HEK293 (cell line): ENCODE measurements at regions not wholly inside any gene's neighbourhood (a gene's known extent, or its start where the extent isn't known, plus 50 kb on each side); places are given as distances from the start of the nearest gene placed in this dataset.

Source experiments
- CTCF ChIA-PET: fragments of 350-600 bp; formaldehyde crosslinking; extraction: SDS; loops from one replicate; lab custom pipeline; 2021; ENCODE audit warnings: antibody characterized with exemption; lab: Yijun Ruan, JAX
- POLR2A ChIA-PET: fragments of 300-600 bp; formaldehyde crosslinking; extraction: SDS; loops from one replicate; lab custom pipeline; 2020; ENCODE audit warnings: antibody characterized with exemption, inconsistent platforms; lab: Yijun Ruan, JAX
- H3K27ac ChIP-seq: fragments of 200-500 bp; sonication (Bioruptor generic); 2 replicates; pipeline ENCODE4 v1.5.1; 2014; ENCODE audit warnings: low read depth, low read length, control low read depth, inconsistent platforms; ENCODE audit errors: extremely low read depth
- H3K36me3 ChIP-seq, 2 experiments: fragments of 200-500 bp in 1 of 2; sonication (Bioruptor generic) in 1 of 2; 1 replicate in 1 of 2; 2 replicates in 1 of 2; pipeline ENCODE4 v1.5.1; 2014 to 2017; ENCODE audit warnings: inconsistent platforms in 2 of 2, low read length in 2 of 2; ENCODE audit not compliant: control insufficient read depth in 2 of 2, insufficient read depth in 1 of 2
- H3K4me1 ChIP-seq: fragments of 200-500 bp; sonication (Bioruptor generic); 2 replicates; pipeline ENCODE4 v1.5.1; 2014; ENCODE audit warnings: mild to moderate bottlenecking, low read length, inconsistent platforms; ENCODE audit not compliant: control insufficient read depth, insufficient read depth
- H3K4me3 ChIP-seq: 2 replicates; pipeline ENCODE4 v1.5.1; 2011; ENCODE audit warnings: low read depth, mild to moderate bottlenecking, control low read depth, low read length, moderate library complexity
- H3K9me3 ChIP-seq: fragments of 200-500 bp; sonication (Bioruptor generic); 2 replicates; pipeline ENCODE4 v1.5.1; 2014; ENCODE audit warnings: low read depth, low read length, inconsistent platforms; ENCODE audit not compliant: control insufficient read depth, insufficient read depth
- KLF9 ChIP-seq: fragments of 450-650 bp; formaldehyde crosslinking; IDR thresholded peaks from 2 replicates; pipeline ENCODE4 v1.5.1; 2016; ENCODE audit warnings: missing biosample characterization, missing genetic modification characterization, low read depth
- OSR2 ChIP-seq: fragments of 450-650 bp; formaldehyde crosslinking; IDR thresholded peaks from 2 replicates; pipeline ENCODE4 v1.5.1; 2016; ENCODE audit warnings: missing biosample characterization, missing genetic modification characterization
- SCRT1 ChIP-seq: fragments of 450-650 bp; formaldehyde crosslinking; IDR thresholded peaks from 2 replicates; pipeline ENCODE4 v1.5.1; 2016; ENCODE audit warnings: missing biosample characterization, missing genetic modification characterization, borderline replicate concordance
- ZBTB7A ChIP-seq: fragments of 450-650 bp; formaldehyde crosslinking; IDR thresholded peaks from 2 replicates; pipeline ENCODE4 v1.5.1; 2016; ENCODE audit warnings: low read depth, missing biosample characterization, missing genetic modification characterization
- ZEB2 ChIP-seq: fragments of 450-650 bp; formaldehyde crosslinking; IDR thresholded peaks from 2 replicates; pipeline ENCODE4 v1.5.1; 2016; ENCODE audit warnings: missing biosample characterization, missing genetic modification characterization
- ZFP69B ChIP-seq: fragments of 450-650 bp; formaldehyde crosslinking; IDR thresholded peaks from 2 replicates; pipeline ENCODE4 v1.5.1; 2016; ENCODE audit warnings: missing biosample characterization, missing genetic modification characterization
- ZNF155 ChIP-seq: fragments of 450-650 bp; formaldehyde crosslinking; IDR thresholded peaks from 2 replicates; pipeline ENCODE4 v1.5.1; 2016; ENCODE audit warnings: missing biosample characterization, missing genetic modification characterization
- ZNF169 ChIP-seq: fragments of 450-650 bp; formaldehyde crosslinking; IDR thresholded peaks from 2 replicates; pipeline ENCODE4 v1.5.1; 2016; ENCODE audit warnings: missing biosample characterization, missing genetic modification characterization
- ZNF19 ChIP-seq: fragments of 450-650 bp; formaldehyde crosslinking; IDR thresholded peaks from 2 replicates; pipeline ENCODE4; 2016; ENCODE audit warnings: missing biosample characterization, missing genetic modification characterization, low read depth
- ZNF24 ChIP-seq: fragments of 450-650 bp; formaldehyde crosslinking; IDR thresholded peaks from 2 replicates; pipeline ENCODE4 v1.5.1; 2016; ENCODE audit warnings: missing biosample characterization, missing genetic modification characterization
- ZNF354C ChIP-seq: fragments of 450-650 bp; formaldehyde crosslinking; IDR thresholded peaks from 2 replicates; pipeline ENCODE4 v1.5.1; 2016; ENCODE audit warnings: missing biosample characterization, missing genetic modification characterization, low read depth, borderline replicate concordance
- ZNF560 ChIP-seq: fragments of 450-650 bp; formaldehyde crosslinking; IDR thresholded peaks from 2 replicates; pipeline ENCODE4 v1.5.1; 2017; ENCODE audit warnings: missing biosample characterization, missing genetic modification characterization, borderline replicate concordance
- ZNF610 ChIP-seq: fragments of 450-650 bp; formaldehyde crosslinking; IDR thresholded peaks from 2 replicates; pipeline ENCODE4 v1.5.1; 2016; ENCODE audit warnings: missing biosample characterization, missing genetic modification characterization, borderline replicate concordance
- ZNF701 ChIP-seq: fragments of 450-650 bp; formaldehyde crosslinking; IDR thresholded peaks from 2 replicates; pipeline ENCODE4 v1.5.1; 2016; ENCODE audit warnings: missing biosample characterization, missing genetic modification characterization
- TF ChIP-seq, protein P1 (sequence below): fragments of 450-650 bp; formaldehyde crosslinking; IDR thresholded peaks from 2 replicates; pipeline ENCODE4 v1.5.1; 2016; ENCODE audit warnings: missing biosample characterization, missing genetic modification characterization
- TF ChIP-seq, protein P2 (sequence below): fragments of 450-650 bp; formaldehyde crosslinking; IDR thresholded peaks from 2 replicates; pipeline ENCODE4 v1.5.1; 2016; ENCODE audit warnings: missing biosample characterization, missing genetic modification characterization
- TF ChIP-seq, protein P3 (sequence below): fragments of 450-650 bp; formaldehyde crosslinking; IDR thresholded peaks from 2 replicates; pipeline ENCODE4 v1.5.1; 2017; ENCODE audit warnings: missing biosample characterization, missing genetic modification characterization
- TF ChIP-seq, protein P4 (sequence below): fragments of 450-650 bp; formaldehyde crosslinking; IDR thresholded peaks from 2 replicates; pipeline ENCODE4 v1.5.1; 2016; ENCODE audit warnings: missing biosample characterization, missing genetic modification characterization
- TF ChIP-seq, protein P5 (sequence below): fragments of 450-650 bp; formaldehyde crosslinking; IDR thresholded peaks from 2 replicates; pipeline ENCODE4 v1.5.1; 2016; ENCODE audit warnings: missing biosample characterization, missing genetic modification characterization
- TF ChIP-seq, protein P6 (sequence below): fragments of 450-650 bp; formaldehyde crosslinking; IDR thresholded peaks from 2 replicates; pipeline ENCODE4 v1.5.1; 2016; ENCODE audit warnings: missing biosample characterization, missing genetic modification characterization

DNA sequence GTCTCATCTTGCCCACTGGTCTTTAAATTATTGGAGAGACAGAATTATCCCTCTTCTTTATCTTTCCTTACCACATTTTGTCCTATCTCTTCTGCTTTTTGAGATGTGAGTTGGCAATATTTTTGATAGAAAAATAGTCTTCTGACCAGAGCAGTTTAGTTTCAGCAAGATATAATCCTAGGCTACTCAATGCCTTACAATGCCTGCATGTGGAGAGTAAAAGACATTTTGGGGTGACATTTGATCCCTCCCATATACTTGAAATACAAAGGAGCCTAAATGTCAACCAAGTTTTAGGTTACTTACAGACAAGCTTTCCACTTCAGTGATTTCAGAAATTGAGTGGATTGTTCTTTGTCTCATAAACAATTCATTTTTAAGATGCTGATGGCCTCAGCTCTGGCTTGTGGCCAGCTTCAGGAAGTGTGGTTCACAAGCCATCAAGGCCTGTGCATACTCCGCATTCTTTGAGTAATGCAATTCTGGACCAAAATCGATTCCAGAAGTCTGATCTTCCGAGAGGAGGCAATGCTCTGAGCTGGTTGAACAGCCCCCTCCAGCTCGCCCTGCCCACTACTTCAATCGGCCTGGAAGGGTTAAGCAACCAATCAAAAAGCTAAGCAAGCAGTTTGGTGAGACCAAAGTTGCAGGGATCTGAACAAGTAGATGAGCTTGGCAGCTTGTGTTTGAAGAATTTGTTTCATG, 274.4 kb downstream of the BLID start:
- POLR2A ChIA-PET, result no interaction called here
- TF ChIP-seq, protein P1, sequence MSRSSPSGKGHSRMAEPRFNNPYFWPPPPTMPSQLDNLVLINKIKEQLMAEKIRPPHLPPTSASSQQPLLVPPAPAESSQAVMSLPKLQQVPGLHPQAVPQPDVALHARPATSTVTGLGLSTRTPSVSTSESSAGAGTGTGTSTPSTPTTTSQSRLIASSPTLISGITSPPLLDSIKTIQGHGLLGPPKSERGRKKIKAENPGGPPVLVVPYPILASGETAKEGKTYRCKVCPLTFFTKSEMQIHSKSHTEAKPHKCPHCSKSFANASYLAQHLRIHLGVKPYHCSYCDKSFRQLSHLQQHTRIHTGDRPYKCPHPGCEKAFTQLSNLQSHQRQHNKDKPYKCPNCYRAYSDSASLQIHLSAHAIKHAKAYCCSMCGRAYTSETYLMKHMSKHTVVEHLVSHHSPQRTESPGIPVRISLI (tag by site-specific recombination), result no peak
- TF ChIP-seq, all 188 proteins: peak for 0
- CTCF ChIA-PET, result interaction anchor here (0.7 kb wide), 1 partner anchor 292 kb away, joined by 3 read pairs; no protein-coding TSS in a partner anchor
- Histone ChIP-seq H3K27ac (no peak overlapping the region), H3K4me1 (no peaks in the 10 kb centered on the region), H3K4me3 (no peak overlapping the region), H3K36me3 (no peaks in the 10 kb centered on the region), H3K9me3 (no peaks in the 10 kb centered on the region)

DNA sequence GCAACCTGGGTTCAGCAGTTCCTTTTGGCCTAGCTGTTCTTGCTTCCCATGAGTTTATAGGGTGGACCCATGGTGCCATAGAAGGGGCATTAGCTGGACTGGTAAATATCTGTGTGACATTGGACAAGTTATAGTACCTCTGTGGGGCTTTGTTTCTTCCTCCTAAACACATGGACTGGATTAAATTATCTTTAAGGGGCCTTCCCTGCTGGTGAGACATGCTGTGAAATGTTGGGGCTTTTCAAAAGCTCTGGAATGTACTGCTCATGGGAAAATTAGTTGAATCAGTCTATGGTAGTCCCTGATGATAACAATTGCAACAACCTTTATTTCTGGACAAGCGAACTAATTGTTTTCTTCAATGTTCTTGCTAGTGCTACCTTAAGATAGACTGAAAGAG, 276.2 kb downstream of the BLID start:
- TF ChIP-seq ZNF354C (tag by site-specific recombination) (no peak), ZNF155 (tag by site-specific recombination) (no peak), ZFP69B (tag by site-specific recombination) (no peak), OSR2 (tag by site-specific recombination) (no peak), ZNF701 (no peak), ZEB2 (no peak), ZNF169 (tag by site-specific recombination) (no peak), ZNF610 (no peak), SCRT1 (tag by site-specific recombination) (no peak)
- TF ChIP-seq, protein P2, sequence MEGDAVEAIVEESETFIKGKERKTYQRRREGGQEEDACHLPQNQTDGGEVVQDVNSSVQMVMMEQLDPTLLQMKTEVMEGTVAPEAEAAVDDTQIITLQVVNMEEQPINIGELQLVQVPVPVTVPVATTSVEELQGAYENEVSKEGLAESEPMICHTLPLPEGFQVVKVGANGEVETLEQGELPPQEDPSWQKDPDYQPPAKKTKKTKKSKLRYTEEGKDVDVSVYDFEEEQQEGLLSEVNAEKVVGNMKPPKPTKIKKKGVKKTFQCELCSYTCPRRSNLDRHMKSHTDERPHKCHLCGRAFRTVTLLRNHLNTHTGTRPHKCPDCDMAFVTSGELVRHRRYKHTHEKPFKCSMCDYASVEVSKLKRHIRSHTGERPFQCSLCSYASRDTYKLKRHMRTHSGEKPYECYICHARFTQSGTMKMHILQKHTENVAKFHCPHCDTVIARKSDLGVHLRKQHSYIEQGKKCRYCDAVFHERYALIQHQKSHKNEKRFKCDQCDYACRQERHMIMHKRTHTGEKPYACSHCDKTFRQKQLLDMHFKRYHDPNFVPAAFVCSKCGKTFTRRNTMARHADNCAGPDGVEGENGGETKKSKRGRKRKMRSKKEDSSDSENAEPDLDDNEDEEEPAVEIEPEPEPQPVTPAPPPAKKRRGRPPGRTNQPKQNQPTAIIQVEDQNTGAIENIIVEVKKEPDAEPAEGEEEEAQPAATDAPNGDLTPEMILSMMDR (tag by site-specific recombination), result no peak
- TF ChIP-seq, protein P3, sequence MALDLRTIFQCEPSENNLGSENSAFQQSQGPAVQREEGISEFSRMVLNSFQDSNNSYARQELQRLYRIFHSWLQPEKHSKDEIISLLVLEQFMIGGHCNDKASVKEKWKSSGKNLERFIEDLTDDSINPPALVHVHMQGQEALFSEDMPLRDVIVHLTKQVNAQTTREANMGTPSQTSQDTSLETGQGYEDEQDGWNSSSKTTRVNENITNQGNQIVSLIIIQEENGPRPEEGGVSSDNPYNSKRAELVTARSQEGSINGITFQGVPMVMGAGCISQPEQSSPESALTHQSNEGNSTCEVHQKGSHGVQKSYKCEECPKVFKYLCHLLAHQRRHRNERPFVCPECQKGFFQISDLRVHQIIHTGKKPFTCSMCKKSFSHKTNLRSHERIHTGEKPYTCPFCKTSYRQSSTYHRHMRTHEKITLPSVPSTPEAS (tag by site-specific recombination), result no peak
- TF ChIP-seq, protein P4, sequence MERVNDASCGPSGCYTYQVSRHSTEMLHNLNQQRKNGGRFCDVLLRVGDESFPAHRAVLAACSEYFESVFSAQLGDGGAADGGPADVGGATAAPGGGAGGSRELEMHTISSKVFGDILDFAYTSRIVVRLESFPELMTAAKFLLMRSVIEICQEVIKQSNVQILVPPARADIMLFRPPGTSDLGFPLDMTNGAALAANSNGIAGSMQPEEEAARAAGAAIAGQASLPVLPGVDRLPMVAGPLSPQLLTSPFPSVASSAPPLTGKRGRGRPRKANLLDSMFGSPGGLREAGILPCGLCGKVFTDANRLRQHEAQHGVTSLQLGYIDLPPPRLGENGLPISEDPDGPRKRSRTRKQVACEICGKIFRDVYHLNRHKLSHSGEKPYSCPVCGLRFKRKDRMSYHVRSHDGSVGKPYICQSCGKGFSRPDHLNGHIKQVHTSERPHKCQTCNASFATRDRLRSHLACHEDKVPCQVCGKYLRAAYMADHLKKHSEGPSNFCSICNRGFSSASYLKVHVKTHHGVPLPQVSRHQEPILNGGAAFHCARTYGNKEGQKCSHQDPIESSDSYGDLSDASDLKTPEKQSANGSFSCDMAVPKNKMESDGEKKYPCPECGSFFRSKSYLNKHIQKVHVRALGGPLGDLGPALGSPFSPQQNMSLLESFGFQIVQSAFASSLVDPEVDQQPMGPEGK (tag by site-specific recombination), result no peak
- H3K36me3 ChIP-seq, result no peaks in the 10 kb centered on the region
- H3K27ac ChIP-seq, result no peak overlapping the region
- ChIA-PET POLR2A (no interaction called here), CTCF (interaction anchor here (0.6 kb wide), 1 partner anchor 138 kb away, joined by 3 read pairs; no protein-coding TSS in a partner anchor)
- H3K4me1 ChIP-seq, result no peaks in the 10 kb centered on the region
- no peak overlapping the region for H3K4me3 ChIP-seq
- H3K9me3 ChIP-seq, result no peaks in the 10 kb centered on the region

DNA sequence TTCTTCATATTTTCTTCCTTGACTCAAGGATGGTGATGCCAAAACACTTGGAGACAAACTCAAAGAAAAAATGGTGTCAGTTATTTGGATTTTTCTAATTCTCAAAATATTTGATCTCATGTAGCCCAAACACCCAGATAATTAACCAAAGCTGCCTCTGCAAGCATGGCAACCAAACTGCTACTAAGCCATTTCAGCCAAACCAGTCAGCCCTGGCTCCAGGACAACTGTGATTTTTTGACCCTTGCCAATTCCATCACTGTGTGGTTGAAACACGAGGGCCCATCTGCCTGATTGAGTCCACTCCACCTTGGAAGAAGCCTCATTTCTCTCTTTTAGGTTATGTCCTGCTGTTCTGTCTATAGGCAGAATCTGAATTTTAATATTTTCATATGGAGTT, 277.4 kb downstream of the BLID start:
- POLR2A ChIA-PET, result no interaction called here
- no peaks in the 10 kb centered on the region for H3K9me3 ChIP-seq
- H3K4me3 ChIP-seq, result no peak overlapping the region
- CTCF ChIA-PET, result no interaction called here
- H3K4me1 ChIP-seq, result no peaks in the 10 kb centered on the region
- H3K27ac ChIP-seq, result no peak overlapping the region
- H3K36me3 ChIP-seq, result no peaks in the 10 kb centered on the region
- TF ChIP-seq KLF9 (tag by site-specific recombination) (no peak), ZNF19 (tag by site-specific recombination) (no peak), ZNF24 (tag by site-specific recombination) (no peak), ZNF560 (no peak), ZBTB7A (no peak)
- TF ChIP-seq, protein P5, sequence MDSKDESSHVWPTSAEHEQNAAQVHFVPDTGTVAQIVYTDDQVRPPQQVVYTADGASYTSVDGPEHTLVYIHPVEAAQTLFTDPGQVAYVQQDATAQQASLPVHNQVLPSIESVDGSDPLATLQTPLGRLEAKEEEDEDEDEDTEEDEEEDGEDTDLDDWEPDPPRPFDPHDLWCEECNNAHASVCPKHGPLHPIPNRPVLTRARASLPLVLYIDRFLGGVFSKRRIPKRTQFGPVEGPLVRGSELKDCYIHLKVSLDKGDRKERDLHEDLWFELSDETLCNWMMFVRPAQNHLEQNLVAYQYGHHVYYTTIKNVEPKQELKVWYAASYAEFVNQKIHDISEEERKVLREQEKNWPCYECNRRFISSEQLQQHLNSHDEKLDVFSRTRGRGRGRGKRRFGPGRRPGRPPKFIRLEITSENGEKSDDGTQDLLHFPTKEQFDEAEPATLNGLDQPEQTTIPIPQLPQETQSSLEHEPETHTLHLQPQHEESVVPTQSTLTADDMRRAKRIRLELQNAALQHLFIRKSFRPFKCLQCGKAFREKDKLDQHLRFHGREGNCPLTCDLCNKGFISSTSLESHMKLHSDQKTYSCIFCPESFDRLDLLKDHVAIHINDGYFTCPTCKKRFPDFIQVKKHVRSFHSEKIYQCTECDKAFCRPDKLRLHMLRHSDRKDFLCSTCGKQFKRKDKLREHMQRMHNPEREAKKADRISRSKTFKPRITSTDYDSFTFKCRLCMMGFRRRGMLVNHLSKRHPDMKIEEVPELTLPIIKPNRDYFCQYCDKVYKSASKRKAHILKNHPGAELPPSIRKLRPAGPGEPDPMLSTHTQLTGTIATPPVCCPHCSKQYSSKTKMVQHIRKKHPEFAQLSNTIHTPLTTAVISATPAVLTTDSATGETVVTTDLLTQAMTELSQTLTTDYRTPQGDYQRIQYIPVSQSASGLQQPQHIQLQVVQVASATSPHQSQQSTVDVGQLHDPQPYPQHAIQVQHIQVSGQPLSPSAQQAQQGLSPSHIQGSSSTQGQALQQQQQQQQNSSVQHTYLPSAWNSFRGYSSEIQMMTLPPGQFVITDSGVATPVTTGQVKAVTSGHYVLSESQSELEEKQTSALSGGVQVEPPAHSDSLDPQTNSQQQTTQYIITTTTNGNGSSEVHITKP, result no peak
- TF ChIP-seq, protein P6, sequence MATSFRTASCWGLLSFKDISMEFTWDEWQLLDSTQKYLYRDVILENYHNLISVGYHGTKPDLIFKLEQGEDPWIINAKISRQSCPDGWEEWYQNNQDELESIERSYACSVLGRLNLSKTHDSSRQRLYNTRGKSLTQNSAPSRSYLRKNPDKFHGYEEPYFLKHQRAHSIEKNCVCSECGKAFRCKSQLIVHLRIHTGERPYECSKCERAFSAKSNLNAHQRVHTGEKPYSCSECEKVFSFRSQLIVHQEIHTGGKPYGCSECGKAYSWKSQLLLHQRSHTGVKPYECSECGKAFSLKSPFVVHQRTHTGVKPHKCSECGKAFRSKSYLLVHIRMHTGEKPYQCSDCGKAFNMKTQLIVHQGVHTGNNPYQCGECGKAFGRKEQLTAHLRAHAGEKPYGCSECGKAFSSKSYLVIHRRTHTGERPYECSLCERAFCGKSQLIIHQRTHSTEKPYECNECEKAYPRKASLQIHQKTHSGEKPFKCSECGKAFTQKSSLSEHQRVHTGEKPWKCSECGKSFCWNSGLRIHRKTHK (tag by site-specific recombination), result no peak
